ENCODE measurements at regions not wholly inside any gene's neighbourhood (a gene's known extent, or its start where the extent isn't known, plus 50 kb on each side); places are given as distances from the start of the nearest gene placed in this dataset.
"Not testable (repeated sequence)": the region's sequence is repeated elsewhere in the genome, so short reads cannot be mapped to it uniquely, and the experiment has no call there.

DNA sequence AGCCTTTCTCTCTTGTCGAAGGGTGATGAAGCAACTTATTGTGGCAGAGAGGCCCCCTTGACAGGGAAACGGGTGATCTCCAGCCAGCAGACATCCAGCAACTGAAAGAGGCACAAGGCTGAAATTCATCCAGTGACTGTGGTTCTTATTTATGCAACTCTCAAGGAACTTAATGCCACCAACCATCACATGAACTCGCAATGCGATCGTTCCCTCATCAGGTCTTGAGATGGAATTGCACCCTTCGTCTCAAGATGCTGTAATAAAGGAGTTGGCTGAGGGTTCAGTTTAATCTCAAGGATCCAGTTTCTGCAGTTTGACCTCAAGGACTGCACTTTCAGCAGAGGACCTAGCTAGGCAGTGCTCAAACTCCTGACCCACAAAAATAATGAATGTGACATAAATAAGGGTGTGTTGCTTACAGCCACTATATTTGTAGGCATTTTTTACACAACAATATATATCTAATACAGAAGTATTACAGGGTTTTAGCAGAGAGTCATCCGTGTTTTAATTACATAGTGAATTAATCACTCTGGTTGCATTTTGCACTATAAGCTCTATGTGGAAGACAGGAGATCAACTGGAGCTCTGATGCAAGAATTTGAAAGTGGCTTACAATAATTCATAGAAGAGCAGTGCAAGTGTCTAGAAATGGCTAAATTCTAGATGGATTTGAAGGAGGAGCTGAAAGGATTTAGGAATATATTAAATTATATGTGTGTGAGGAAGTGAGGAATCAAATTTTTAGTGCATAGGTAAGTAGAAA is 957.8 kb upstream of the CTNND2 start (continued):
- TF ChIP-seq, protein P1, sequence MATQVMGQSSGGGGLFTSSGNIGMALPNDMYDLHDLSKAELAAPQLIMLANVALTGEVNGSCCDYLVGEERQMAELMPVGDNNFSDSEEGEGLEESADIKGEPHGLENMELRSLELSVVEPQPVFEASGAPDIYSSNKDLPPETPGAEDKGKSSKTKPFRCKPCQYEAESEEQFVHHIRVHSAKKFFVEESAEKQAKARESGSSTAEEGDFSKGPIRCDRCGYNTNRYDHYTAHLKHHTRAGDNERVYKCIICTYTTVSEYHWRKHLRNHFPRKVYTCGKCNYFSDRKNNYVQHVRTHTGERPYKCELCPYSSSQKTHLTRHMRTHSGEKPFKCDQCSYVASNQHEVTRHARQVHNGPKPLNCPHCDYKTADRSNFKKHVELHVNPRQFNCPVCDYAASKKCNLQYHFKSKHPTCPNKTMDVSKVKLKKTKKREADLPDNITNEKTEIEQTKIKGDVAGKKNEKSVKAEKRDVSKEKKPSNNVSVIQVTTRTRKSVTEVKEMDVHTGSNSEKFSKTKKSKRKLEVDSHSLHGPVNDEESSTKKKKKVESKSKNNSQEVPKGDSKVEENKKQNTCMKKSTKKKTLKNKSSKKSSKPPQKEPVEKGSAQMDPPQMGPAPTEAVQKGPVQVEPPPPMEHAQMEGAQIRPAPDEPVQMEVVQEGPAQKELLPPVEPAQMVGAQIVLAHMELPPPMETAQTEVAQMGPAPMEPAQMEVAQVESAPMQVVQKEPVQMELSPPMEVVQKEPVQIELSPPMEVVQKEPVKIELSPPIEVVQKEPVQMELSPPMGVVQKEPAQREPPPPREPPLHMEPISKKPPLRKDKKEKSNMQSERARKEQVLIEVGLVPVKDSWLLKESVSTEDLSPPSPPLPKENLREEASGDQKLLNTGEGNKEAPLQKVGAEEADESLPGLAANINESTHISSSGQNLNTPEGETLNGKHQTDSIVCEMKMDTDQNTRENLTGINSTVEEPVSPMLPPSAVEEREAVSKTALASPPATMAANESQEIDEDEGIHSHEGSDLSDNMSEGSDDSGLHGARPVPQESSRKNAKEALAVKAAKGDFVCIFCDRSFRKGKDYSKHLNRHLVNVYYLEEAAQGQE (IDR thresholded peaks at IDR 0.05; ENCODE audit: low read depth): no peak
- no peak for TF ChIP-seq POLR2A (IDR thresholded peaks at IDR 0.05; ENCODE audit: borderline replicate concordance, extremely low read depth, insufficient read depth, insufficient read length)
- TF ChIP-seq SRF (IDR thresholded peaks at IDR 0.05; ENCODE audit: low read depth): no peak
- no peak for TF ChIP-seq POLR2AphosphoS5 (IDR thresholded peaks at IDR 0.05; ENCODE audit: low read depth, low read length)
- TF ChIP-seq ZFX (IDR thresholded peaks at IDR 0.05): no peak
- TF ChIP-seq FOSL1 (IDR thresholded peaks at IDR 0.05; ENCODE audit: low read depth): no peak
- no peak for TF ChIP-seq ELF1 (IDR thresholded peaks at IDR 0.05; ENCODE audit: borderline replicate concordance, low read depth)

DNA sequence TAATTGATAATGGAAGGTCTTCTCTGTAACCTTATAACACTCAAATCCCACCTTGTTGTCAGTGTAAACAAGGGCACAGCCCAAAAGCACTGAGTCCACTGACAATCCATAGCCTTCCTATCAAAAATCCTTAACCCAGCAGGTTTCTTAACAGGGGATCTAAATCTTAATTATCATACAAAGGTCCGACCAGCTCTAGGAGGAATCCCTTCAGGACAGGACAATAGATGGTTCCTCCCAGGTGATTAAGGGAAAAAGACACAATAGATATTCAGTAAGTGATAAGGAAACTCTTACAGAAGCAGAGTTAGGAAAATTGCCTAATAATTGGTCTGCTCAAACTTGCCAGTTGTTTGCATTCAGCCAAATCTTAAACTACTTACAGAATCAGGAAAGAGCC is 951.9 kb upstream of the CTNND2 start:
- H3K4me1 ChIP-seq (ENCODE audit: control insufficient read depth in 1 of 2, insufficient read depth in 2 of 2, low read length in 2 of 2); H3K79me2 ChIP-seq (ENCODE audit: insufficient read depth, low read length); H3K9me2 ChIP-seq (ENCODE audit: insufficient read depth); BruUV-seq (replicated peaks); H3K27ac ChIP-seq (ENCODE audit: low read depth, low read length); H3K4me3 ChIP-seq (replicated peaks in 1 of 2; ENCODE audit: low read depth in 1 of 2, low read length in 2 of 2); H3K9me3 ChIP-seq (ENCODE audit: control insufficient read depth in 1 of 2, insufficient read depth in 1 of 2, low read depth in 1 of 2, low read length in 2 of 2); H4K20me1 ChIP-seq (ENCODE audit: insufficient read depth); POLR2A ChIA-PET; RAD21 ChIA-PET (ENCODE audit: low non-redundant PET in 1 of 2, low total read pairs in 2 of 2, uncharacterized antibody in 2 of 2, unreplicated experiment in 2 of 2); H3K36me3 ChIP-seq (ENCODE audit: control insufficient read depth in 1 of 2, insufficient read depth in 2 of 2, low read length in 2 of 2); intact Hi-C loops (cut with micrococcal nuclease); H2AFZ ChIP-seq (ENCODE audit: low read depth, low read length, poor library complexity, severe bottlenecking); ATAC-seq; DNase-seq (ENCODE audit: low read depth, low spot score); H3K9ac ChIP-seq (ENCODE audit: low read length); H3K27me3 ChIP-seq (ENCODE audit: insufficient read depth, low read length); CTCF ChIA-PET; H3K4me2 ChIP-seq (ENCODE audit: low read length): not testable (repeated sequence)

Data from HCT116 (cell line).